ENCODE measurements at regions not wholly inside any gene's neighbourhood (a gene's known extent, or its start where the extent isn't known, plus 50 kb on each side); places are given as distances from the start of the nearest gene placed in this dataset.

DNA sequence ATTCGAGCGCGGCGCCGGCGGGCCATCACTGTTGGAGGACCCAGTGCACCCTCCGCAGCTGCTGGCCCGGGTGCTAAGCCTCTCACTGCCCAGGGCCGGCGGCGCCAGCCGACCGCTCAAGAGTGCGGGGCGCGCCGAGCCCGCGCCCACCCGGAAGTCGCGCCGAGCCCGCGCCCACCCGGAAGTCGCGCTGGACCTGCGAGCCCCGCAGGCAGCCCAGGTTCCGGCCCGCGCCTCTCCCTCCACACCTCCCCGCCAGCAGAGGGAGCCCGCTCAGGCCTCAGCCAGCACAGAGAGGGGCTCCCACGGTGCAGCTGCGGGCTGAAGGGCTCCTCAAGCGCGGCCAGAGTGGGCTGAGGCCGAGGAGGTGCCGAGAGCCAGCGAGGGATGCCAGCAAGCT is 170.8 kb downstream of the GTF2H2C_2 start:
- peak in 1 of 2 donors; percentile 4 for DNase-seq (ENCODE audit: low read depth in 2 of 2)

Data from stimulated activated CD4-positive, alpha-beta T cell treated with anti-CD3 and anti-CD28 coated beads, Interleukin-15, amount 100 ng/mL, for 48 hours (primary cell).